ENCODE measurements at regions not wholly inside any gene's neighbourhood (a gene's known extent, or its start where the extent isn't known, plus 50 kb on each side); places are given as distances from the start of the nearest gene placed in this dataset.

- H3K4me1 ChIP-seq (ENCODE audit: control insufficient read depth, insufficient read depth, low read length, unreplicated experiment): no peaks in the 10 kb centered on the region
- no peak overlapping the region for H3K4me3 ChIP-seq (ENCODE audit: low read depth, low read length)
- H3K79me2 ChIP-seq (ENCODE audit: control insufficient read depth, insufficient read depth, low read length, unreplicated experiment): no peaks in the 10 kb centered on the region
- H3K27ac ChIP-seq (ENCODE audit: low read depth, low read length): no peak overlapping the region
- no peak overlapping the region for H2AFZ ChIP-seq (ENCODE audit: low read length, unreplicated experiment)
- no peaks in the 10 kb centered on the region for H3K36me3 ChIP-seq (ENCODE audit: insufficient read depth, low read length)
- H3K27me3 ChIP-seq (ENCODE audit: insufficient read depth, low read length): no peaks in the 10 kb centered on the region
Observed at GRCh38 chr4:95957759-95958158, 117.9 kb downstream of the PDHA2 start.

GRCh38 chr4:95959182-95959581 is 119.3 kb downstream of the PDHA2 start:
- Histone ChIP-seq H3K4me3 (ENCODE audit: low read depth, low read length) (no peak overlapping the region), H2AFZ (ENCODE audit: low read length, unreplicated experiment) (no peak overlapping the region), H3K27ac (ENCODE audit: low read depth, low read length) (no peak overlapping the region), H3K27me3 (ENCODE audit: insufficient read depth, low read length) (no peaks in the 10 kb centered on the region), H3K4me1 (ENCODE audit: control insufficient read depth, insufficient read depth, low read length, unreplicated experiment) (no peaks in the 10 kb centered on the region), H3K36me3 (ENCODE audit: insufficient read depth, low read length) (no peaks in the 10 kb centered on the region), H3K79me2 (ENCODE audit: control insufficient read depth, insufficient read depth, low read length, unreplicated experiment) (no peaks in the 10 kb centered on the region)

GRCh38 chr4:95959633-95960032 is 119.7 kb downstream of the PDHA2 start:
- Histone ChIP-seq H3K36me3 (ENCODE audit: insufficient read depth, low read length) (no peaks in the 10 kb centered on the region), H3K79me2 (ENCODE audit: control insufficient read depth, insufficient read depth, low read length, unreplicated experiment) (no peaks in the 10 kb centered on the region), H3K4me3 (ENCODE audit: low read depth, low read length) (no peak overlapping the region), H3K4me1 (ENCODE audit: control insufficient read depth, insufficient read depth, low read length, unreplicated experiment) (no peaks in the 10 kb centered on the region), H2AFZ (ENCODE audit: low read length, unreplicated experiment) (no peak overlapping the region), H3K27me3 (ENCODE audit: insufficient read depth, low read length) (no peaks in the 10 kb centered on the region), H3K27ac (ENCODE audit: low read depth, low read length) (no peak overlapping the region)

GRCh38 chr4:95963456-95963855 is 123.6 kb downstream of the PDHA2 start:
- no peak overlapping the region for H2AFZ ChIP-seq (ENCODE audit: low read length, unreplicated experiment)
- no peaks in the 10 kb centered on the region for H3K4me1 ChIP-seq (ENCODE audit: control insufficient read depth, insufficient read depth, low read length, unreplicated experiment)
- H3K27me3 ChIP-seq (ENCODE audit: insufficient read depth, low read length): no peaks in the 10 kb centered on the region
- H3K27ac ChIP-seq (ENCODE audit: low read depth, low read length): no peak overlapping the region
- no peaks in the 10 kb centered on the region for H3K36me3 ChIP-seq (ENCODE audit: insufficient read depth, low read length)
- no peaks in the 10 kb centered on the region for H3K79me2 ChIP-seq (ENCODE audit: control insufficient read depth, insufficient read depth, low read length, unreplicated experiment)
- H3K4me3 ChIP-seq (ENCODE audit: low read depth, low read length): no peak overlapping the region

GRCh38 chr4:95979961-95980876 is 140.3 kb downstream of the PDHA2 start:
- Histone ChIP-seq H2AFZ (ENCODE audit: low read length, unreplicated experiment) (no peak overlapping the region), H3K36me3 (ENCODE audit: insufficient read depth, low read length) (no peaks in the 10 kb centered on the region), H3K27me3 (ENCODE audit: insufficient read depth, low read length) (no peaks in the 10 kb centered on the region), H3K4me1 (ENCODE audit: control insufficient read depth, insufficient read depth, low read length, unreplicated experiment) (no peaks in the 10 kb centered on the region), H3K79me2 (ENCODE audit: control insufficient read depth, insufficient read depth, low read length, unreplicated experiment) (no peaks in the 10 kb centered on the region), H3K4me3 (ENCODE audit: low read depth, low read length) (no peak overlapping the region), H3K27ac (ENCODE audit: low read depth, low read length) (no peak overlapping the region)

GRCh38 chr4:95980877-95981360 is 141.0 kb downstream of the PDHA2 start:
- H3K4me1 ChIP-seq (ENCODE audit: control insufficient read depth, insufficient read depth, low read length, unreplicated experiment): no peaks in the 10 kb centered on the region
- no peaks in the 10 kb centered on the region for H3K27me3 ChIP-seq (ENCODE audit: insufficient read depth, low read length)
- no peak overlapping the region for H3K27ac ChIP-seq (ENCODE audit: low read depth, low read length)

GRCh38 chr4:95981591-95981990 is 141.7 kb downstream of the PDHA2 start:
- no peak overlapping the region for H2AFZ ChIP-seq (ENCODE audit: low read length, unreplicated experiment)
- no peaks in the 10 kb centered on the region for H3K79me2 ChIP-seq (ENCODE audit: control insufficient read depth, insufficient read depth, low read length, unreplicated experiment)
- no peaks in the 10 kb centered on the region for H3K36me3 ChIP-seq (ENCODE audit: insufficient read depth, low read length)
- H3K27me3 ChIP-seq (ENCODE audit: insufficient read depth, low read length): no peaks in the 10 kb centered on the region
- H3K4me3 ChIP-seq (ENCODE audit: low read depth, low read length): no peak overlapping the region
- no peaks in the 10 kb centered on the region for H3K4me1 ChIP-seq (ENCODE audit: control insufficient read depth, insufficient read depth, low read length, unreplicated experiment)
- H3K27ac ChIP-seq (ENCODE audit: low read depth, low read length): no peak overlapping the region

More at GRCh38 chr4:95980877-95981360, 141.0 kb downstream of the PDHA2 start:
- no peak overlapping the region for H3K4me3 ChIP-seq (ENCODE audit: low read depth, low read length)
- no peaks in the 10 kb centered on the region for H3K36me3 ChIP-seq (ENCODE audit: insufficient read depth, low read length)
- no peaks in the 10 kb centered on the region for H3K79me2 ChIP-seq (ENCODE audit: control insufficient read depth, insufficient read depth, low read length, unreplicated experiment)
- no peak overlapping the region for H2AFZ ChIP-seq (ENCODE audit: low read length, unreplicated experiment)

- no peak overlapping the region for H3K27ac ChIP-seq (ENCODE audit: low read depth, low read length)
- H3K4me1 ChIP-seq (ENCODE audit: control insufficient read depth, insufficient read depth, low read length, unreplicated experiment): no peaks in the 10 kb centered on the region
- no peaks in the 10 kb centered on the region for H3K79me2 ChIP-seq (ENCODE audit: control insufficient read depth, insufficient read depth, low read length, unreplicated experiment)
- H3K27me3 ChIP-seq (ENCODE audit: insufficient read depth, low read length): no peaks in the 10 kb centered on the region
- H3K4me3 ChIP-seq (ENCODE audit: low read depth, low read length): no peak overlapping the region
- no peaks in the 10 kb centered on the region for H3K36me3 ChIP-seq (ENCODE audit: insufficient read depth, low read length)
- H2AFZ ChIP-seq (ENCODE audit: low read length, unreplicated experiment): no peak overlapping the region
Observed at GRCh38 chr4:95982516-95982915, 142.6 kb downstream of the PDHA2 start.

- no peak overlapping the region for H3K27ac ChIP-seq (ENCODE audit: low read depth, low read length)
- H3K27me3 ChIP-seq (ENCODE audit: insufficient read depth, low read length): no peaks in the 10 kb centered on the region
- no peak overlapping the region for H2AFZ ChIP-seq (ENCODE audit: low read length, unreplicated experiment)
Observed at GRCh38 chr4:95984081-95984480, 144.2 kb downstream of the PDHA2 start.

GRCh38 chr4:95985051-95985450 is 145.2 kb downstream of the PDHA2 start:
- Histone ChIP-seq H3K4me1 (ENCODE audit: control insufficient read depth, insufficient read depth, low read length, unreplicated experiment) (no peaks in the 10 kb centered on the region), H3K4me3 (ENCODE audit: low read depth, low read length) (no peak overlapping the region), H3K27me3 (ENCODE audit: insufficient read depth, low read length) (no peaks in the 10 kb centered on the region), H3K36me3 (ENCODE audit: insufficient read depth, low read length) (no peaks in the 10 kb centered on the region), H3K27ac (ENCODE audit: low read depth, low read length) (no peak overlapping the region), H3K79me2 (ENCODE audit: control insufficient read depth, insufficient read depth, low read length, unreplicated experiment) (no peaks in the 10 kb centered on the region), H2AFZ (ENCODE audit: low read length, unreplicated experiment) (no peak overlapping the region)

More at GRCh38 chr4:95984081-95984480, 144.2 kb downstream of the PDHA2 start:
- Histone ChIP-seq H3K4me1 (ENCODE audit: control insufficient read depth, insufficient read depth, low read length, unreplicated experiment) (no peaks in the 10 kb centered on the region), H3K36me3 (ENCODE audit: insufficient read depth, low read length) (no peaks in the 10 kb centered on the region), H3K79me2 (ENCODE audit: control insufficient read depth, insufficient read depth, low read length, unreplicated experiment) (no peaks in the 10 kb centered on the region), H3K4me3 (ENCODE audit: low read depth, low read length) (no peak overlapping the region)
